HUES6 (cell line): ENCODE measurements at regions not wholly inside any gene's neighbourhood (a gene's known extent, or its start where the extent isn't known, plus 50 kb on each side); places are given as distances from the start of the nearest gene placed in this dataset.

ENCODE experiments used
- H3K27ac ChIP-seq: 2 replicates; pipeline ENCODE4 v1.7.0; 2013; ENCODE audit warnings: low read depth, mild to moderate bottlenecking, low read length, inconsistent platforms
- H3K27me3 ChIP-seq: 2 replicates; pipeline ENCODE4 v1.6.1; 2013; ENCODE audit warnings: low read length; ENCODE audit not compliant: control insufficient read depth, insufficient read depth
- H3K36me3 ChIP-seq: 2 replicates; pipeline ENCODE4 v1.6.1; 2013; ENCODE audit warnings: low read length; ENCODE audit not compliant: control insufficient read depth, insufficient read depth
- H3K4me1 ChIP-seq: 2 replicates; pipeline ENCODE4 v1.6.1; 2013; ENCODE audit warnings: low read length; ENCODE audit not compliant: control insufficient read depth, insufficient read depth
- H3K4me3 ChIP-seq: 2 replicates; pipeline ENCODE4 v1.5.1; 2013; ENCODE audit warnings: low read depth, low read length
- H3K9ac ChIP-seq: one replicate; pipeline ENCODE4 v1.6.1; 2013; ENCODE audit warnings: mild to moderate bottlenecking, low read length
- H3K9me3 ChIP-seq: 2 replicates; pipeline ENCODE4 v1.6.1; 2013; ENCODE audit warnings: low read depth, low read length; ENCODE audit not compliant: control insufficient read depth, insufficient read depth

- H3K9ac ChIP-seq: no peak overlapping the region
- H3K36me3 ChIP-seq: no peaks in the 10 kb centered on the region
- H3K27me3 ChIP-seq: no peaks in the 10 kb centered on the region
Observed at GRCh38 chr7:112858838-112859237, 68.6 kb upstream of the TMEM168 start.

GRCh38 chr7:112855227-112855626 lies 65.0 kb upstream of the TMEM168 start:
- H3K4me1 ChIP-seq: no peaks in the 10 kb centered on the region
- H3K9me3 ChIP-seq: no peaks in the 10 kb centered on the region; the same call in 1 of the 2 replicates
- no peaks in the 10 kb centered on the region for H3K27me3 ChIP-seq
- no peak overlapping the region for H3K27ac ChIP-seq
- no peaks in the 10 kb centered on the region for H3K36me3 ChIP-seq
- no peak overlapping the region for H3K9ac ChIP-seq
- no peak overlapping the region for H3K4me3 ChIP-seq

More at GRCh38 chr7:112858838-112859237, 68.6 kb upstream of the TMEM168 start:
- Histone ChIP-seq H3K9me3 (no peaks in the 10 kb centered on the region), H3K4me1 (no peaks in the 10 kb centered on the region), H3K27ac (no peak overlapping the region), H3K4me3 (no peak overlapping the region)

GRCh38 chr7:112854169-112854568 lies 64.0 kb upstream of the TMEM168 start:
- Histone ChIP-seq H3K9ac (no peak overlapping the region), H3K27me3 (no peaks in the 10 kb centered on the region), H3K27ac (no peak overlapping the region), H3K36me3 (no peaks in the 10 kb centered on the region), H3K4me1 (no peaks in the 10 kb centered on the region), H3K4me3 (no peak overlapping the region), H3K9me3 (no peaks in the 10 kb centered on the region; the same call in 1 of the 2 replicates)

GRCh38 chr7:112853422-112853821 lies 63.2 kb upstream of the TMEM168 start:
- H3K4me1 ChIP-seq: no peaks in the 10 kb centered on the region
- no peak overlapping the region for H3K9ac ChIP-seq
- H3K9me3 ChIP-seq: no peaks in the 10 kb centered on the region; the same call in 1 of the 2 replicates
- H3K27me3 ChIP-seq: no peaks in the 10 kb centered on the region
- H3K27ac ChIP-seq: no peak overlapping the region; the same call in 1 of the 2 replicates
- no peaks in the 10 kb centered on the region for H3K36me3 ChIP-seq
- H3K4me3 ChIP-seq: no peak overlapping the region

- Histone ChIP-seq H3K4me3 (no peak overlapping the region), H3K27me3 (no peaks in the 10 kb centered on the region), H3K36me3 (no peaks in the 10 kb centered on the region), H3K9ac (no peak overlapping the region), H3K27ac (no peak overlapping the region), H3K9me3 (no peaks in the 10 kb centered on the region), H3K4me1 (peaks cover 10% of the 10 kb centered on the region; the same call in 1 of the 2 replicates)
Observed at GRCh38 chr7:112843151-112843550, 53.0 kb upstream of the TMEM168 start.
